ENCODE measurements at regions not wholly inside any gene's neighbourhood (a gene's known extent, or its start where the extent isn't known, plus 50 kb on each side); places are given as distances from the start of the nearest gene placed in this dataset.

- TF ChIP-seq CTCF (IDR thresholded peaks at IDR 0.05) (no peak), POLR2A (IDR thresholded peaks at IDR 0.05) (no peak)
Observed at GRCh38 chr10:11388996-11389395, 222.5 kb downstream of the USP6NL start.
